ENCODE measurements at regions not wholly inside any gene's neighbourhood (a gene's known extent, or its start where the extent isn't known, plus 50 kb on each side); places are given as distances from the start of the nearest gene placed in this dataset.

DNA sequence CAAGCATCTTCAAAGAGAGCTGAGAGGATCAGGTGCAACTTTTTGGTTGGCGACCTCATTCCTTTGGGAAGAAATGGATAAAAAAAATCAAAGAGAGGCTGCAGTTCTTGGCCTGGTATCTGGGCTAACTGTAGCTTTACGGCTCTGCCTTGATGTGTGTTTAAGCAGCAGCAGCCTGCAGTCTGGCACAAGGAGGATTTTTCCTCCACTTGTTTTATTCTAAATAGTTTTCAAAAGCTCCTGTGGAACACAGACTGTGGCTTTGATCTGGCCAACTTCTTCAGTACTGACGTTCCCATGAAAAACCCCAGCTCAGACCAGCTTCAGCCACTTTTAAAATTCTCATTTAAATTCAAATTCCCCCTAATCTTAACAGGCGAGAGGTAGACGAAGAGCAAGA, 137.3 kb downstream of the HDGFL1 start:
- Histone ChIP-seq H4K20me1 (ENCODE audit: insufficient read depth) (no peaks in the 10 kb centered on the region), H3F3A (ENCODE audit: insufficient read depth, low read depth) (no peaks in the 10 kb centered on the region), H3K36me3 (ENCODE audit: low read depth) (no peaks in the 10 kb centered on the region), H3K27ac (no peak overlapping the region), H3K4me1 (replicated peaks; ENCODE audit: insufficient read depth) (no peaks in the 10 kb centered on the region), H3K79me2 (ENCODE audit: low read depth) (no peaks in the 10 kb centered on the region), H3K9me2 (ENCODE audit: insufficient read depth) (no peaks in the 10 kb centered on the region), H3K4me2 (no peak overlapping the region), H3K9me3 (ENCODE audit: insufficient read depth, low read depth) (no peaks in the 10 kb centered on the region), H3K4me3 (no peak overlapping the region), H2AFZ (no peak overlapping the region), H3K27me3 (ENCODE audit: insufficient read depth, low read depth) (no peaks in the 10 kb centered on the region)
- CTCF ChIA-PET, result no interaction called here
- POLR2A ChIA-PET (ENCODE audit: unreplicated experiment), result no interaction called here
- DNase-seq, result no peak
- TF ChIP-seq, protein P1, sequence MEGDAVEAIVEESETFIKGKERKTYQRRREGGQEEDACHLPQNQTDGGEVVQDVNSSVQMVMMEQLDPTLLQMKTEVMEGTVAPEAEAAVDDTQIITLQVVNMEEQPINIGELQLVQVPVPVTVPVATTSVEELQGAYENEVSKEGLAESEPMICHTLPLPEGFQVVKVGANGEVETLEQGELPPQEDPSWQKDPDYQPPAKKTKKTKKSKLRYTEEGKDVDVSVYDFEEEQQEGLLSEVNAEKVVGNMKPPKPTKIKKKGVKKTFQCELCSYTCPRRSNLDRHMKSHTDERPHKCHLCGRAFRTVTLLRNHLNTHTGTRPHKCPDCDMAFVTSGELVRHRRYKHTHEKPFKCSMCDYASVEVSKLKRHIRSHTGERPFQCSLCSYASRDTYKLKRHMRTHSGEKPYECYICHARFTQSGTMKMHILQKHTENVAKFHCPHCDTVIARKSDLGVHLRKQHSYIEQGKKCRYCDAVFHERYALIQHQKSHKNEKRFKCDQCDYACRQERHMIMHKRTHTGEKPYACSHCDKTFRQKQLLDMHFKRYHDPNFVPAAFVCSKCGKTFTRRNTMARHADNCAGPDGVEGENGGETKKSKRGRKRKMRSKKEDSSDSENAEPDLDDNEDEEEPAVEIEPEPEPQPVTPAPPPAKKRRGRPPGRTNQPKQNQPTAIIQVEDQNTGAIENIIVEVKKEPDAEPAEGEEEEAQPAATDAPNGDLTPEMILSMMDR (conservative IDR thresholded peaks at IDR 0.05), result no peak
- no peak for TF ChIP-seq EZH2 (IDR thresholded peaks at IDR 0.05; ENCODE audit: low read depth)
- no TSS peak for BruUV-seq (replicated peaks)
- intact Hi-C loops (cut with micrococcal nuclease; ENCODE audit: unreplicated experiment), result no loop called here

DNA sequence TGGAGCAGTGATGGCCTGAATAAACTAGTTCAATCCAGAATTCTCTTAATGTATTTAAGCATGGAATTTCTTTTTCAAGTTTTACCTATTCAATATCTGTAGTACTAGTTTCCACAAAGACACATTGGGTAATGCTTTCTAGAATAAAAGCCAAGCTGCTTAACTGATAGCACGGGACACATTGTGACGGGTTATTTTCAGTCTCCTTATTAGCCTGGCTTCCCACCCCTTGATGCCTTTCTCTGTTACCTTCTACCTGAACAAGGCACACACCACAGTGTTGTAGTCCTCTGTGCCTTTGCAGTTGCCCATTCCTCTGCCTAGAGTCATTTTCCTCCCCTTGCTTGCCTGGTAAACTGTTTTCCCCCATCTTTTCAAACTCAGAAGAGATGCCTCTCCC, 139.1 kb downstream of the HDGFL1 start:
- Histone ChIP-seq H3F3A (ENCODE audit: insufficient read depth, low read depth) (no peaks in the 10 kb centered on the region), H3K9me3 (ENCODE audit: insufficient read depth, low read depth) (no peaks in the 10 kb centered on the region), H3K36me3 (ENCODE audit: low read depth) (no peaks in the 10 kb centered on the region), H3K4me1 (replicated peaks; ENCODE audit: insufficient read depth) (no peaks in the 10 kb centered on the region), H3K4me3 (no peak overlapping the region), H3K27me3 (ENCODE audit: insufficient read depth, low read depth) (no peaks in the 10 kb centered on the region), H3K4me2 (no peak overlapping the region), H3K27ac (no peak overlapping the region), H3K9me2 (ENCODE audit: insufficient read depth) (no peaks in the 10 kb centered on the region), H3K79me2 (ENCODE audit: low read depth) (no peaks in the 10 kb centered on the region), H2AFZ (no peak overlapping the region), H4K20me1 (ENCODE audit: insufficient read depth) (no peaks in the 10 kb centered on the region)
- BruUV-seq (replicated peaks), result no TSS peak
- TF ChIP-seq, protein P1 (conservative IDR thresholded peaks at IDR 0.05), result no peak
- TF ChIP-seq EZH2 (IDR thresholded peaks at IDR 0.05; ENCODE audit: low read depth), result no peak
- POLR2A ChIA-PET (ENCODE audit: unreplicated experiment), result no interaction called here
- CTCF ChIA-PET, result no interaction called here
- intact Hi-C loops (cut with micrococcal nuclease; ENCODE audit: unreplicated experiment), result no loop called here
- no peak for DNase-seq

DNA sequence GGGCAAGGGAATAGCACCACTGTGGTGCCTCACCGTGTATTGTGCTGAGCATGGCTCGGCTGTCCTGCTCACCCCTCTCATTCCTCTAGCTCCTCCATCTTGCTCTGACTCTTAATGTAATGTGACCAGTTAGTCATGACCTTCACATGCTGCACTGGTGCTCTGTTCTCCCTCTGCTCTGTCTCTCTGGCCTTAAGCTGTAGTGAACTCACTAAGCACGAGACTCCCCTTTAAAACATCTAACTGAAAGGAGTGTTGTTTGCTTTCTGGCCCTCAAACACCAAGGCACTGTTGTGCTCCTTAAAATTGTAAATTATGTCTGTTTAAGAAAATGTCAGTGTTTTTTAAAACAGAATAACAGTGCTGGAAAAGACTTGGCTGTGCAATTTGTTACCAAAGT, 140.4 kb downstream of the HDGFL1 start:
- no peaks in the 10 kb centered on the region for H3K9me2 ChIP-seq (ENCODE audit: insufficient read depth)
- H3K4me3 ChIP-seq, result no peak overlapping the region
- H3K27ac ChIP-seq, result no peak overlapping the region
- no peak overlapping the region for H2AFZ ChIP-seq
- ChIA-PET POLR2A (ENCODE audit: unreplicated experiment) (no interaction called here), CTCF (no interaction called here)
- H3K27me3 ChIP-seq (ENCODE audit: insufficient read depth, low read depth), result no peaks in the 10 kb centered on the region
- DNase-seq, result no peak
- intact Hi-C loops (cut with micrococcal nuclease; ENCODE audit: unreplicated experiment), result no loop called here
- no peaks in the 10 kb centered on the region for H3F3A ChIP-seq (ENCODE audit: insufficient read depth, low read depth)
- no peak overlapping the region for H3K4me2 ChIP-seq
- BruUV-seq (replicated peaks), result no TSS peak
- no peaks in the 10 kb centered on the region for H3K4me1 ChIP-seq (replicated peaks; ENCODE audit: insufficient read depth)
- TF ChIP-seq EZH2 (IDR thresholded peaks at IDR 0.05; ENCODE audit: low read depth), result no peak
- TF ChIP-seq, protein P1 (conservative IDR thresholded peaks at IDR 0.05), result no peak
- no peaks in the 10 kb centered on the region for H4K20me1 ChIP-seq (ENCODE audit: insufficient read depth)
- no peaks in the 10 kb centered on the region for H3K36me3 ChIP-seq (ENCODE audit: low read depth)
- no peaks in the 10 kb centered on the region for H3K79me2 ChIP-seq (ENCODE audit: low read depth)
- no peaks in the 10 kb centered on the region for H3K9me3 ChIP-seq (ENCODE audit: insufficient read depth, low read depth)
